ENCODE measurements at regions not wholly inside any gene's neighbourhood (a gene's known extent, or its start where the extent isn't known, plus 50 kb on each side); places are given as distances from the start of the nearest gene placed in this dataset.

- peaks cover 0 to 2% of the 10 kb centered on the region in 2 experiments; a peak in 2 of 4 replicates for H3K4me1 Mint-ChIP-seq
- TF ChIP-seq CTCF (conservative IDR thresholded peaks at IDR 0.05), result no peak
These were observed 84.3 kb upstream of the WDR1 start for GRCh38 chr4:10200869-10201268.

More at GRCh38 chr4:10200869-10201268, 84.3 kb upstream of the WDR1 start:
- H3K36me3 Mint-ChIP-seq (ENCODE audit: insufficient read depth in 1 of 3, low read depth in 3 of 3), result no peaks in the 10 kb centered on the region; a peak in 1 of 7 replicates
- no peak overlapping the region for H3K56ac ChIP-seq (ENCODE audit: insufficient read length, low read depth, low read length)
- no peak overlapping the region for H2BK15ac ChIP-seq (ENCODE audit: low read depth, low read length)
- no peak overlapping the region for H3K27ac Mint-ChIP-seq
- H3K23me2 ChIP-seq (ENCODE audit: insufficient read length, low read depth, low read length, poor library complexity, severe bottlenecking), result no peaks in the 10 kb centered on the region
- no peak overlapping the region for H4K5ac ChIP-seq (ENCODE audit: insufficient read length, low read depth, low read length)
- peaks cover 0 to 2% of the 10 kb centered on the region in 2 experiments; a peak in 1 of 5 replicates for H3K9me3 Mint-ChIP-seq
- no peak overlapping the region for H2BK20ac ChIP-seq (ENCODE audit: low read depth, low read length, poor library complexity, severe bottlenecking)
- DNase-seq, result no peak
- peaks cover 12% of the 10 kb centered on the region for H3K27me3 Mint-ChIP-seq (ENCODE audit: low read depth)
- no peaks in the 10 kb centered on the region for H3K79me2 ChIP-seq (ENCODE audit: insufficient read depth, low read length)
- no peak overlapping the region for H3K9ac ChIP-seq (ENCODE audit: extremely low read depth, insufficient read length, low read length)
- H3T11ph ChIP-seq (ENCODE audit: low read length), result no peak overlapping the region
- H2BK120ac ChIP-seq (ENCODE audit: low read depth, low read length, poor library complexity, severe bottlenecking), result no peak overlapping the region
- H3K79me1 ChIP-seq (ENCODE audit: insufficient read depth, low read depth, low read length, poor library complexity, severe bottlenecking), result no peaks in the 10 kb centered on the region
- H3K27me3 ChIP-seq (ENCODE audit: insufficient read depth, low read length), result no peaks in the 10 kb centered on the region
- H3K4me2 ChIP-seq (ENCODE audit: insufficient read depth, insufficient read length, low read length), result no peak overlapping the region
- H3K9me3 ChIP-seq (ENCODE audit: control insufficient read depth, low read depth, low read length), result no peaks in the 10 kb centered on the region
- no peak overlapping the region for H4K91ac ChIP-seq (ENCODE audit: insufficient read length, low read depth, low read length)
- H3K27ac ChIP-seq (ENCODE audit: insufficient read length, low read depth, low read length), result no peak overlapping the region
- H4K20me1 ChIP-seq (ENCODE audit: control insufficient read depth, insufficient read depth, insufficient read length), result no peaks in the 10 kb centered on the region
- H2AK5ac ChIP-seq (ENCODE audit: insufficient read length, low read length), result no peak overlapping the region
- no peak overlapping the region for H2BK5ac ChIP-seq (ENCODE audit: insufficient read length, low read length)
- H3K4me3 Mint-ChIP-seq, result no peak overlapping the region
- H3K23ac ChIP-seq (ENCODE audit: insufficient read length, low read depth, low read length), result no peak overlapping the region
- no peak overlapping the region for H2AFZ ChIP-seq (ENCODE audit: low read length)
- no peak overlapping the region for H4K8ac ChIP-seq (replicated peaks; ENCODE audit: insufficient read length, low read depth, low read length)
- H3K18ac ChIP-seq (ENCODE audit: insufficient read length, low read depth, low read length), result no peak overlapping the region
- no peak overlapping the region for H3K14ac ChIP-seq (ENCODE audit: insufficient read depth, low read length)
- H3K4ac ChIP-seq (ENCODE audit: low read depth, low read length), result no peak overlapping the region
- no CpG with 5 or more reads among the region's 3 CpGs for WGBS (ENCODE audit: extremely low coverage, insufficient read length, low lambda C conversion rate)
- H3K4me1 ChIP-seq (ENCODE audit: insufficient read depth, low read length), result no peaks in the 10 kb centered on the region
- H2BK12ac ChIP-seq (ENCODE audit: insufficient read length, low read depth, low read length), result no peak overlapping the region
